ENCODE measurements at regions not wholly inside any gene's neighbourhood (a gene's known extent, or its start where the extent isn't known, plus 50 kb on each side); places are given as distances from the start of the nearest gene placed in this dataset.
"Not testable (repeated sequence)": the region's sequence is repeated elsewhere in the genome, so short reads cannot be mapped to it uniquely, and the experiment has no call there.

DNA sequence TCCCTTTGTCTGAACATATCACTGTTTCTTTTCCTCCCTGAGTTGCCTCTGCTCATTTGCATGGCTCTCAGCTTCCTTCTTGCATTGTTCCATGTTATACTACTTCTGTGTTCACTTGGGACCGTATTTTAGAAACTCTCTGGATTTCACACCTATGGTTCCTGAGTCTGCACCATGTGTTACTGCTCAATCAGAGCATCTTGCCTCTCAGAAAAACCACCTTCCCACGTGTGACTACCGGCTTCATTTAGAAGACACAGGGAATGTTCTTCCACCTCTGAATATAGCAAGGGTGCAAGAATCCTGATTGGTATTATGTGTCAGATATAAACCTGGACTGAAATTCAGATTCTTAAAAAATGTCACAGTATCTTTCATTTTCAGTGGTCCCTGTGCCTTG is 731.2 kb downstream of the TDRD15 start:
- no peak for DNase-seq (ENCODE audit: low spot score)

- no peak for DNase-seq (ENCODE audit: low spot score)
These were observed 732.9 kb downstream of the TDRD15 start for GRCh38 chr2:21856708-21857107.

GRCh38 chr2:21860907-21861306 is 737.1 kb downstream of the TDRD15 start:
- no peak for DNase-seq (ENCODE audit: low spot score)

GRCh38 chr2:21866316-21866715 is 742.5 kb downstream of the TDRD15 start:
- DNase-seq (ENCODE audit: low spot score): no peak

GRCh38 chr2:21887881-21888280 is 764.1 kb downstream of the TDRD15 start:
- DNase-seq (ENCODE audit: low spot score): no peak

DNA sequence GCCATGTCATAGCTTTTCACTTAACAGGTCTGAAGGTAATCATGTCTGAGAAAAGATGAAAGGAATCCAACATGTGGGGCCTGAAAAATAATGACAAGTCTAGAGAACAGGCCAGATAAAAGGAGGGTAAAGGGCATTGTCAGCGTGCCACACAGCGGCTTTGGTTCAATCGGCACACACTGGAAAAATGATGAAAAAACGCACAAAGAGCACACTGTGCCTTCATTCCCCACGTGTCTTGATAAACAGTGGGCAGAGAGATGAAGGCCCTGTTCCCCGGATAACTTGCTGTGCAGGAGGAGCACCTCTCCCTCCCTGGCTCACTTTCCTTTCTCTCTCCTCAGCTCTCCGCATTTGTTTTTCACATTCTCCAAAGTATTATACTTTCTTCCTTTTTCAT is 766.3 kb downstream of the TDRD15 start:
- no peak for DNase-seq (ENCODE audit: low spot score)

DNA sequence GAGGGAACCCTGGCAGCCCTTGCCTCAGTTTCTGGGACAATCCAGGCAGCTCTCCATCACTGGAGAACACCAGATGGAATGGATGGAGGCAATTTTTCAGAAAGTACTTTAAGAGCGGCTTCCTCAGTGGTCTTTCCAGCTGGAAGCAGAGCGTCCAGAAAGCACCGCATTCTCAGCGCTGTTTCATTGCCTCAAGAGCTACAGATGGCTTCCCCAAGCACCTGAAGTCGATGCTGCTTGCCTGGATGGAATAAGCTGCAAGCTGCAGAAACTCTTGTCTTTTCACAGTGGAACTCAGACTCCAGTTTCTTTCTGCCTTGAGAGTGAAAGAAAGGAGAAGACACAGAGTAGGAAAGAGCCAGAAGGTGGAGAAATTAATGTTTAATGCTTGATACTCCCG is 766.9 kb downstream of the TDRD15 start:
- no peak for DNase-seq (ENCODE audit: low spot score)

- no peak for DNase-seq (ENCODE audit: low spot score)
These were observed 767.4 kb downstream of the TDRD15 start for GRCh38 chr2:21891191-21891590.

- DNase-seq (ENCODE audit: low spot score): no peak
These were observed 768.4 kb downstream of the TDRD15 start for GRCh38 chr2:21892140-21892539.

- DNase-seq (ENCODE audit: low spot score): no peak
These were observed 771.4 kb downstream of the TDRD15 start for GRCh38 chr2:21895200-21895599.

DNA sequence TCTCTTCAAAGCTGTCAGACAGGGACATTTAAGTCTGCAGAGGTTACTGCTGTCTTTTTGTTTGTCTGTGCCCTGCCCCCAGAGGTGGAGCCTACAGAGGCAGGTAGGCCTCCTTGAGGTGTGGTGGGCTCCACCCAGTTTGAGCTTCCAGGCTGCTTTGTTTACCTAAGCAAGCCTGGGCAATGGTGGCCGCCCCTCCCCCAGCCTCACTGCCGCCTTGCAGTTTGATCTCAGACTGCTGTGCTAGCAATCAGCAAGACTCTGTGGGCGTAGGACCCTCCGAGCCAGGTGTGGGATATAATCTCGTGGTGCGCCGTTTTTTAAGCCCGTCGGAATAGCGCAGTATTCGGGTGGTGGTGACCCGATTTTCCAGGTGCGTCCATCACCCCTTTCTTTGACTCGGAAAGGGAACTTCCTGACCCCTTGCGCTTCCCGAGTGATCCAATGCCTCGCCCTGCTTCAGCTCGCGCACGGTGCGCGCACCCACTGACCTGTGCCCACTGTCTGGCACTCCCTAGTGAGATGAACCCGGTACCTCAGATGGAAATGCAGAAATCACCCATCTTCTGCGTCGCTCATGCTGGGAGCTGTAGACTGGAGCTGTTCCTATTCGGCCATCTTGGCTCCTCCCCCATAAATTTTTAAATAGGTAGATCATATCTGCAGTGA is 785.1 kb downstream of the TDRD15 start:
- not testable (repeated sequence) for DNase-seq (ENCODE audit: low spot score)

- DNase-seq (ENCODE audit: low spot score): no peak
These were observed 787.2 kb downstream of the TDRD15 start for GRCh38 chr2:21910832-21911507.

- DNase-seq (ENCODE audit: low spot score): no peak
These were observed 788.6 kb downstream of the TDRD15 start for GRCh38 chr2:21912405-21912804.

DNA sequence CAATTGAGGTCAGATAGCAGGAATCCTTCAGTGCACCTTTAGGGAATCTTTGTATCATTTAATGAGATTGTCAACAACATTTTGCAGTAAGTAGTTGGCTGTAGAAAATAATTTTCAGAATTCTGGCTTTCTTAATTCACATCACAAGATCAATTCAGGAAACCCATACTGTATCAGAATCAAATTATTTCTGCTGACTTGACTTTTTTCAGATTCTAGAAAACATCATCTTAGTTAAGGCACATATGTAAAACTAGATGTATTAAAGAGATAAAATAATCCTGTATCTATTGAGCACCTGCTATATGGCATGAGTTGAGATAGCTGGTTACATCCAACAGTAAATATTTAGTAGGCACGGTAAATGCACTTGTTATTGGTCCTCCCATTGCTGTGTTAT is 791.4 kb downstream of the TDRD15 start:
- DNase-seq (ENCODE audit: low spot score): no peak

DNA sequence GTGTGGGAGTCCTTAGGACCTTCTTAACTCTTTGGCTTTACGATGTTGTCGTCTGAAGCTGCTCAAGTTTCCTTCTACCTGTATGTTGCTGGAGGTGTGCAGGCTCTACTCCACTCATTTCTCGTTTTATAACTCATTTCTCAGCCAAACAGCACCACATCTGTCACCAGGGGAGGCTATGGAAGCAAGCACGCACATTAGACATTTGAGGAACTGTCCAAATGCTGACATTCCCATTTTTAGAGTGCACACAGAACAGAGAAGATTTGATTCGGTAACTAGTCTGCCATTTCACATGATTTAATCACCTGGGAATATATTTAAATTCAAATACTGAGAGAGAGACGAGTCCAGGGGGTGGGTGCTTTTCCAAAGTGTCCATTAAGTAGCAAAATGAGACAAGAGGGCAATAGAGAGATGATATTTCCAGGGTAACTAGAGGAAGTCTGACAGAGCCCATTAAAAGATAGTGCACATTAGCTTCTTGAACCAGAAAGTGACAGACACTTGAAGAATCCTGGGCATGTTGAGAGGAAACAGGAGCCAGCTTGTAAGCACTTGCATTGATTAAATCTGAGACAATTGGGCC is 793.3 kb downstream of the TDRD15 start:
- no peak for DNase-seq (ENCODE audit: low spot score)

- no peak for DNase-seq (ENCODE audit: low spot score)
These were observed 797.0 kb downstream of the TDRD15 start for GRCh38 chr2:21920721-21921120.

- no peak for DNase-seq (ENCODE audit: low spot score)
These were observed 801.0 kb downstream of the TDRD15 start for GRCh38 chr2:21924640-21925285.

GRCh38 chr2:21928292-21928691 is 804.5 kb downstream of the TDRD15 start:
- no peak for DNase-seq (ENCODE audit: low spot score)

DNA sequence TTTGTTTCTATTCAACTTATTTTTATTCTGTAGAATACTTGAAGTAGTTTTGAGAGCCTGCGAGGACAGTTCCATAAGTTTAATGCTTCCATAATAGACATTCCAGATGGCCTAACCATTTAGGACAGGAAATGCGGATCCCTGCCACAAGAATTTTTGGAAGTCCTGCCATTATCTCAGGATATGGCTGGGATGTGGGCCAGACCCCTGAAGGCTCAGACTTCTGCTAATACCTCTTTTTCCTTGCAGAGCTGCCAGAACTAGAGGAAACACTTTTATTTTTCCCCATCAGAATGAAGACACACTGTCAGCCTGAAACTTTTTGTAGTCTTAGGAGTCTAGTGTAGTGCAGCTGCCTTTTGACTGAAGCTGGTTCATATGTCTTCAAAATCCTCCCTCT is 806.5 kb downstream of the TDRD15 start:
- DNase-seq (ENCODE audit: low spot score): no peak

DNA sequence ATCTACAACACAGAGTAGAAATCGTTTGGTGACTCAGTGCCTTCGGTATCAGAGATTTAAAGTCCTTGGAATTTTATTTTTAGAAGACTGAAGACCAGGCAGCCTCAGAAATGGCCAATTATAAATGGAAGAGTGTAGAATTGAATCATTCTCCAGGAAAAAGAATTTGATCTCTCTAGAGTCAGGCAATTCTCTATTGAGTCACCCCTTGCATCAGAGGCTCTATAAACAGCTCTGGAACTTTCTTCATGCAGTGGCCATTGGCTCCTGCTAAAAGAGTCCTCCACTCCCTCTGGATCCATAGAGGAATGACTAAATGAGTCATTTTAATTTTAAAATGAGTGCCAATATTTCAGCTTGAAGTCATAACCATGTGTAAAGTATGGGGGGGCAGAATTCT is 816.2 kb downstream of the TDRD15 start:
- DNase-seq (ENCODE audit: low spot score): no peak

DNA sequence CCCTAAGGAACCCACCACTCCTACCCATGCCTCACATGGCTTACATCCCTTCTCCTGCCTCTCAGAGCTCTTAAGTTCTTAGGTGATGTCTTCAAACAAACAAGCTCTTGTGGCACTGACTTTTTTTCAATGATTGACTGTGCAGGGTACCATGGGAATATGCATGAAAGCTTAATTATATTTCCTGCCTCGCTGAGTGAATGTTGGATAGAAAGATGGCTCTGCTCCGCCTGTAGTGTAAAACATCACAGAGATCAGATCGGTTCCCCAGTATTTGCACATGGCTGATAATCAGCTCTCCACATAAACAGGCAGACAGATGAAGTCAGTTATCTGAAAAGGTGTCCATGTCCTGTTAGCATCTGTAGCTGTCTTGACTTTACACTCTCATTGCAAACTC is 820.8 kb downstream of the TDRD15 start:
- DNase-seq (ENCODE audit: low spot score): no peak

DNA sequence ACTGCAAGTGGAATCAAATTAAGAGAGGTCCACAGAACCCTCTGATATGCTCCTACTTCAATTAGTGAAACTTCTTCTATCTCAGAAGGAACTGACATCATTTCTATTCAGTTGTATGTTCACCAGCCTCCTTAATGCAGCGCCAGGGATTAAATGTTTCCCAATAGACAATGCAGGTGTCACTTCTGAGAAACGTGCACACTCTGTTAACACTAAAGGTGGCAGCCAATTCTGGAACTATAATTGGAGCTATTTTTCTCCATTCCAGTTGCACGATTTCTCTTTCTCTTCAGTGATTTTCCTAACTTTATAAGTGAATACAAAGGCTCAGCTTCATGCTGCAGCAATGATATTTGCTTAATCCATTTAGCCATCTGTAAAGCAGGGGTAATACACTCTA is 821.9 kb downstream of the TDRD15 start:
- DNase-seq (ENCODE audit: low spot score): no peak

DNA sequence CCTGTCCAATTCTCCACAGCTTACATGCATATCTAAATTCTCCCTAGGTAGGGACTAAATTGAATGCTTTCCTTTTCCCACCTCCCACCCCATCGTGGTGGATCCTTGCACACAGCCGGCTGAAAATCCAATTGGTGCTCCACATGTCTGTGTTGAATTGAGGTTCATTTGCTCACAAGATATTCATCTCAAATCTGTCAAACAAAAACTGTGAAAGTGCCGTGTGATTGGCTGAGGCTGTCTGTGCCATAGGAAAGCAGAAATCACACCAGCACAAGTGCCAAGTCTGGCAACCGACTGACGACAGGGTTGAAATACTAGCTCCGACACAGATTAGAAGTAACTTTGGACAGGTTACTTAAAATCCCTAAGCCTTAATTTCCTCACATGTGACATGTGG is 823.3 kb downstream of the TDRD15 start:
- no peak for DNase-seq (ENCODE audit: low spot score)
